Osteocyte (in vitro differentiated cells): ENCODE measurements at regions not wholly inside any gene's neighbourhood (a gene's known extent, or its start where the extent isn't known, plus 50 kb on each side); places are given as distances from the start of the nearest gene placed in this dataset.

Source experiments
- DNase-seq: peaks from one replicate; pipeline ENCODE4 v3.0.0; 2021; ENCODE audit warnings: mixed read lengths; ENCODE audit not compliant: unreplicated experiment; ENCODE audit errors: extremely low spot score
- H3K27ac Mint-ChIP-seq: one replicate; pipeline ENCODE4 v1.8.0; 2021; ENCODE audit warnings: mild to moderate bottlenecking, mixed read lengths; ENCODE audit not compliant: unreplicated experiment
- H3K27me3 Mint-ChIP-seq: one replicate; pipeline ENCODE4 v1.8.0; 2021; ENCODE audit warnings: mixed read lengths; ENCODE audit not compliant: unreplicated experiment
- H3K36me3 Mint-ChIP-seq: one replicate; pipeline ENCODE4 v1.8.0; 2021; ENCODE audit warnings: mixed read lengths; ENCODE audit not compliant: unreplicated experiment
- H3K4me1 Mint-ChIP-seq: one replicate; pipeline ENCODE4 v1.8.0; 2021; ENCODE audit warnings: mixed read lengths; ENCODE audit not compliant: unreplicated experiment
- H3K4me3 Mint-ChIP-seq: one replicate; pipeline ENCODE4 v1.8.0; 2021; ENCODE audit warnings: mild to moderate bottlenecking, moderate library complexity, mixed read lengths; ENCODE audit not compliant: unreplicated experiment
- H3K9me3 Mint-ChIP-seq: one replicate; pipeline ENCODE4 v1.8.0; 2021; ENCODE audit warnings: mixed read lengths; ENCODE audit not compliant: unreplicated experiment
- CTCF ChIP-seq: fragments of 200-600 bp; sonication (generic); IDR thresholded peaks from 2 replicates; pipeline ENCODE4 v1.5.0; 2021; ENCODE audit warnings: antibody characterized with exemption, mild to moderate bottlenecking, moderate library complexity

- Mint-ChIP-seq H3K27ac (no peak overlapping the region), H3K4me3 (no peak overlapping the region)
- DNase-seq = peak; percentile 38
Measured at GRCh38 chr6:169155481-169155880, 98.2 kb downstream of the THBS2 start.

GRCh38 chr6:169153401-169153800, 100.2 kb downstream of the THBS2 start:
- DNase-seq = no peak
- Mint-ChIP-seq H3K4me3 (no peak overlapping the region), H3K27ac (no peak overlapping the region), H3K36me3 (peaks cover 21% of the 10 kb centered on the region), H3K27me3 (no peaks in the 10 kb centered on the region), H3K4me1 (peaks cover 14% of the 10 kb centered on the region), H3K9me3 (peaks cover 23% of the 10 kb centered on the region)
- TF ChIP-seq CTCF = no peak

More at GRCh38 chr6:169155481-169155880, 98.2 kb downstream of the THBS2 start:
- H3K36me3 Mint-ChIP-seq = peaks cover 15% of the 10 kb centered on the region
- H3K4me1 Mint-ChIP-seq = peaks cover 21% of the 10 kb centered on the region
- H3K27me3 Mint-ChIP-seq = no peaks in the 10 kb centered on the region
- peaks cover 9% of the 10 kb centered on the region for H3K9me3 Mint-ChIP-seq
- no peak for TF ChIP-seq CTCF

GRCh38 chr6:169146521-169146920, 107.1 kb downstream of the THBS2 start:
- DNase-seq = no peak
- Mint-ChIP-seq H3K4me3 (no peak overlapping the region), H3K36me3 (peaks cover 18% of the 10 kb centered on the region), H3K4me1 (peaks cover 38% of the 10 kb centered on the region), H3K9me3 (peaks cover 24% of the 10 kb centered on the region), H3K27ac (no peak overlapping the region), H3K27me3 (no peaks in the 10 kb centered on the region)
- no peak for TF ChIP-seq CTCF

- Mint-ChIP-seq H3K27ac (peak overlapping the region; percentile 34), H3K9me3 (peaks cover 24% of the 10 kb centered on the region), H3K4me1 (peaks cover 40% of the 10 kb centered on the region), H3K4me3 (no peak overlapping the region), H3K36me3 (peaks cover 14% of the 10 kb centered on the region), H3K27me3 (no peaks in the 10 kb centered on the region)
- no peak for DNase-seq
- TF ChIP-seq CTCF = no peak
Measured at GRCh38 chr6:169145991-169146501, 107.6 kb downstream of the THBS2 start.

GRCh38 chr6:169145496-169145895, 108.2 kb downstream of the THBS2 start:
- peak overlapping the region; percentile 87 for H3K27ac Mint-ChIP-seq
- peak overlapping the region; percentile 35 for H3K4me3 Mint-ChIP-seq
- no peak for TF ChIP-seq CTCF
- no peaks in the 10 kb centered on the region for H3K27me3 Mint-ChIP-seq
- H3K36me3 Mint-ChIP-seq = peaks cover 12% of the 10 kb centered on the region
- peaks cover 22% of the 10 kb centered on the region for H3K9me3 Mint-ChIP-seq
- DNase-seq = no peak
- peaks cover 40% of the 10 kb centered on the region for H3K4me1 Mint-ChIP-seq
